Activated T-cell treated with anti-CD3 and anti-CD28 coated beads for 24 hours (primary cell): ENCODE measurements at regions not wholly inside any gene's neighbourhood (a gene's known extent, or its start where the extent isn't known, plus 50 kb on each side); places are given as distances from the start of the nearest gene placed in this dataset.

ENCODE experiments used
- DNase-seq: peaks from one replicate; pipeline ENCODE4 v3.0.0-alpha.2; 2020; ENCODE audit warnings: low read depth

DNA sequence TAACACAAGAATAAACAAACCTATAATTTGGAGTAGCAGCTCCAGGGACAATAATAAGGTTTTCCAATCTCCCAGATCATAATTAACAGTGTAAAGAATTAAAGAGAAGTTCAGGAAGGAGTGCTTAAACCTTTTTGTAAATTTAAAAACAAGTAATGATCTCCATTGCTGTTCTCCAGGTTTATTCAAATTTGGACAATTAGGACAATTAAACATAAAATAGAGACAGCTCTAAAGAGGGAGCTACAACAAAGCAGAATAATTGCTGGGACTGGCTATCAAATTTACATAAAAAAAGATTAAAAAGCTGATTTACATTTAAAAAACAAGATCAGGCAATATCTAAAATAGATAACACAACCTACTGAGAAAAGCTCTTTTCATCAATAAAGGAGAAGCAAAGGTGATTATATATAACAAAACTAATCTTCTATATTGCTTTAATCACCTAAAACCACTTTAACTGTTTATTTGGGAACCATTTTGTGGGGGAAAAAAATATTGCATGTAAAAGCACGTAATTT is 80.1 kb upstream of the CREB1 start:
- DNase-seq = no peak

DNA sequence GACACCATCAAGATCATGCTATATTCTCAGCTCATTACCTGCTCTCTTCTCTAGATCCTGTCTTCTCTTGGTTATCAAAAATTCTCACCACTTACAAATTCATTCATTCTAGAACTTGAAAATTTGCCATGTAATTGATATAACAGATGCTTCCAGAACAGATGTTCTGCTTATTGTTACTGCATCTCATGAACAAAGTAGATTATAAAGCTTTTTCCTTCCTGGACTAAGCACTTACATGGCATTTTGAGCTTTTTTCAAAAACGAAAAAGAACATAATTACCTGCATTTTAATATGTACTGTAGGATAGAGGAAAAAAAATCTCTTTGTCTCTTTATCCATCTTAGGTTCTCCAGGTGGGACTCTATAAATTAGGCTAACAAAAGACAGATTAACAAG is 79.6 kb upstream of the CREB1 start:
- DNase-seq = no peak

DNA sequence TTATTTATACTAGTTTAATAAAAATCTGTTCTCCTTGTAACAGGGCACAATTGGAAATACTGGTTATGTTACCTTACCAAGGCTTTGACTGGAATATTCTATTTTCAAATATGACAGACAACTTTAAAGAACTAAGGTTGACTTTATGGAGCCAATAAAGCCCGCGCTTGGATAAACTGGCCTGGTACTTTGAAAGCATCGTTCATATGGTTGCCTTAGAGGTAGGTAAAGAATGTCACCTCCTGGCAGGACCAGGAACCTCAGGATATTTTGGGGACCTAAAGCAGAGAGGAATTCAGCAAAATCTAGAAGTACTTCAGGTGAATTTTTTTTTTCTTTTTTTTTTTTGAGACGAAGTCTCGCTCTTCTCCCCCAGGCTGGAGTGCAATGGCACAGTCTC is 71.2 kb upstream of the CREB1 start:
- no peak for DNase-seq

DNA sequence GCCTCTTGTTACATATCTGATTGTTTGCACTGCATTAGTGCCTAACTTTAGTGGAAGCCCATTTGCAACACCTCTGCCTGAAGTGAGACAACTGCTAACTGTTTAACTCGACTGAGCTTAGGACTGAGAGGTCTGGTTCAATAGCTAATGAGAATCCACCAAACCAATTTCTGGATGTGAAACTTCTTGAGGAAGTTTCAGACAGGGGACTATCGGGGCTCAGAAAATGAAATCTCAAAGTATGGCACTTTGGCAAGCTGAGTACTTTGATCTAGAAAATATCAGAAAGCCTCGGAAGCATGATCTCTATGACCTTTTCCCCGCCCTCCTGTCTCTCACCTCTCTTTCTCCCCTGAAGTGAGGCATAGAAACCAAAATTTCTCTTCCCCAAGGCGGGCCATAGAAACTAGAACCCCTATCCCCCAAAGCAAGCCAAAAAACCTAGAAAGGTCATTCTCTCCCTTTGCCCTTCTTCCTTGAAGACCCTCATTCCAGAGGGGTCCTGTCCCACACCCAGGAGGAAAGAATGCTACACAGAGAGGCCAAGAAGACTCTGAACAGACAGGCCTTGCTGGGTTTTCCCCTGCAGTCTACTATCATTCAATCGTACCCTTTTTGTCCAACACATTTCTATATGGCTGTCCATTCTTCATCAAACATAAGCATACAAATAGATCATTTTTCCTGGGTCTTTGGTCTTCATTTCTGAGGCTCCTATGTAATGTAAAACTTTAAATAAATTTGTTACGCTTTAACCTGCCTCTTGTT is 69.6 kb upstream of the CREB1 start:
- DNase-seq = no peak

DNA sequence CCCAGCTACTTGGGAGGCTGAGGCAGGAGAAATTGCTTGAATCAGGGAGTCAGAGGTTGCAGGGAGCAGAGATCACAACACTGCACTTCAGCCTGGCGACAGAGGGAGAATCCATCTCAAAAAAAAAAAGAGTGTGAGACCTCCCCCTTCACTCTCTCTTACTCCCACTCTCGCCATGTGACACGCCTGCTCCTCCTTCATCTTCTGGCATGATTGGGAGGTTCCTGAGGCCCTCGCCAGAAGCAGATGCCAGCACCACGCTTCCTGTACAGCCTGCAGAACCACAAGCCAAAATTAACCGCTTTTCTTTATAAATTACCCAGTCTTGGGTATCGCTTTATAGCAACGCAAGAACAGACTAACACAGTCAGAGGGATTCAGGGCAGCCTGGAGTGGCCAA is 66.3 kb upstream of the CREB1 start:
- DNase-seq = no peak

DNA sequence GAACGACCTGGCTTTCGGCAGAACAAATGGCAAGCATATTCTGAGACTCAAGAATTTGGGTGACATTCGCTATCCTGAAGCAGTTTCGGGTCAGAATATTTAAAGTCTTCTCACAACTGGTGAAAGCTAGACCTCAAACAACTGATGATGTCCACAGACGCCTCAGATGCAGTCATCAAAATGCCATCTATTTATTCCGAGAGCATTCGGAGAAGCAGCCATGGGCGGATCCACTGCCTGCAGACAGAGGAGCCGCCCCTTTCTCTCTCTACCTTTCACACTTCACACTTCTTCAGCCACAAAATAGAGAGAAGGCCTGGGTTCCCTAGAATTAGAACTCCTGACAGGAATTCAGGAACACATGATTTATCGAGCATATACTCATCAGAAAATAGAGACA is 65.8 kb upstream of the CREB1 start:
- DNase-seq = no peak

DNA sequence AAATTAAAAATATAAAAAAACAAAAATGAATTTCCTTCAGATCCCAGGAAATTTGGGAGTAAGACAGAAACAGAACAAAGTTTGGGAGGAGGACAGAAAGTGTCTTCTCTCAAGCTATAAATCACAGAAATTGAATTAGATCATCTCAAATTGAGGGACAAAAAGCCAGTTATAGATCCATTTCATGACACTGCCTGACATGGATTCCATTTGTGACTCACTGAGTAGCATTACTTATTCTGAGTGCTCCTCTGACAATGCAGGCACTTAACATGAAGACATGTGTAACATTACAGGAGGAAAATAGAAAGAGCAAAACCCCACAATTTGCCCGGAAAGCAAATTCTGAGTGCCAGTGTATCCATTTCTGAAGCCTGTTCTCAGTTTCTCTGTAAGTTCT is 63.9 kb upstream of the CREB1 start:
- DNase-seq = no peak

DNA sequence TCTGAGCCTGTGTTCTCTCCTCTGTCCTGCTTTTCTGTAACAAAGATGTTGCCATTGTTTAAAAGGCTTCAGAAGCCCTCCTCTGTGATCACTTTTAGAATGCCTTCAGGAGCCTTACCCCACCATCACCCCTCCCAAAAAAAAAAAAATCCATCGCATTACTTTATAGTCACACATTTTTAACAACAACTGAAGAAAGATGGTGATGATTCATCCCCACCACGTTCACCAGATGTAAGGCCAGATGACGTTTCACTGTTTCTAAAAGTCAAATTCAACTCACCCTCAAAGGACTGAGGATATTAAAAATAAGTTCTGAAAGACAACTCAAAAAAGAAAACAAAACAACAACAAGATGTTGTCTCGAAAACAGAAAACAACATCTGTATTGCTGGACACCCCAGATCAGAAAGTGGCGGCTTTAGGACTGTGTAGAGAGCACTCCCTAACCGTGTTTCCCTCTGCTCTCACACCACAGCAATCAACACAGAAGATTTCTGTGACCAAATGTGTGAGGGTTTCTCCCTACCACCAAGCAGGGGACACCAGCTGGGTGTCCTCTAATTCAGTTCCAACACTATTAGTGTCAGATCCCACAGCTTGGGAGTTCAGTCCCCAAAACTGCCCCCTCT is 61.9 kb upstream of the CREB1 start:
- no peak for DNase-seq

DNA sequence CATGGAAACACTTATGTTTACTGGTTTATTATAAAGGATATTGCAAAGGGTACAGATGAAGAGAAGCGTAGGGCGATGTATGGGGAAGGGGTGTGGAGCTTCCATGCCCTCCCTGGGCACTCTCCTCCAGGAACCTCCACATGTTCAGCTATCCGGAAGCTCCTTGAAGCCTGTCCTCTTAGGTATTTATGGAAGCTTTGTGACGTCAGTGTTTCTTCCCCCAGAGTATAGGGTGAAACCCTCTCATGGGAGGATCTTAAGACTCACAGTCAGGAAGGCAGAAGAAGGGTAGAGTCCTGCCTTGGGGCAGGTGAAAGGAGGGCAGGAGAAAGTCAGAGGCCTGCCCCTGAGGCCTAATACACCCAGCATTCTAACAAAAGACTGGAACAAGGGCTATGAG is 61.3 kb upstream of the CREB1 start:
- no peak for DNase-seq

DNA sequence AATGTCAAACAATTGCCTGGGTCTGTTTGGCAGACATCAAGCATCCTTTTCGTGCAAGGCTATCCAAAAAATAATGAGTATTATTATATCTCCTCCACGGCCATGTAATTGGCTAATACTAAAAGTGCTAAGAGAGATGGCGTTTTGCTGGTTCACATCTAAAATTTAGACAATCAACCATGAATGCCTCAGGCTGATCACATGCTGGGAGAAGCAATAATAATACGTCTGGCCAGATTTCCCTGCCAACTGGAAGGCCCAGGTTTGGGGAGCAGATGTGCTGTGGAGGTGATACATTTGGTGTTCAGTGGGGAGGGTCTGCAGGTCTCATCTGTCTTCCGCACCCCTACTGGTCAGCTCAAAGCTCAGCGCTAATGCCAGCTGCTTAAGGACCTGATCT is 60.3 kb upstream of the CREB1 start:
- DNase-seq = no peak

DNA sequence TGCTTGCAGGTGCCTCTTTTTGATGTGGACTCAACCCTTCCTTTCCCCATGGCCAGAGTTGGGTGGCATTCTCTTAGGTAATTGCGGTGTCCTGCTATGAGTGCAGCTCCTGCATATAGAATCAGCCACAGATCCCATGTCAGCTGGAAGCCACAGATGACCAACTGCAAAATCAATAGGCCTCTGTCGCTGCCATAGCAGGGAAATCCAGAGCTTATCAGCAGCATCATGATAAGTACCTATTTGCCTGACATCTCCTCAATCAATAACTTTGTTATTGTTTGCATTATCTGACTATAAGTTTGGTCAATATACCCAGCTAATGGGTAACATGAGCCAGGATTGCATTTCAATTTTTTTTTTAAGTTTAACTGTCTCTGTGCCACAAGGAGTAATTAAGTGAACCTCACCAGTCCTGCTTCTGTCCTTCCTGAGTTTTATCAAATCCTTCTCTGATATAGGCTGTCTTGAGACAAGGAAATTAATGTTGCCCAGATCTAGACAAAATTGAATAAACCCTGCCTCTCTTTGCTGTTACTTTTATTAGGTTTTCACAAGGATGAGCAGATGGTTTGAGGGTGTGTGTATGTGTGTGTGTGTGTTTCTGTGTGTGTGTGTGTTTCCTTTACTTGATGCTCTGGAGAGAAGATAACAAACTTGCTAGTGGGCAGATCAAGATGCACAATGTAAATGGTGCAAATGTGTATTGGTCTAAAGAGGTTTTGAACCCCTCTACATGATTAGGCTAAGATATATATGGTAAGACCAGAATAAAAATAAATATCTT is 59.6 kb upstream of the CREB1 start:
- no peak for DNase-seq

DNA sequence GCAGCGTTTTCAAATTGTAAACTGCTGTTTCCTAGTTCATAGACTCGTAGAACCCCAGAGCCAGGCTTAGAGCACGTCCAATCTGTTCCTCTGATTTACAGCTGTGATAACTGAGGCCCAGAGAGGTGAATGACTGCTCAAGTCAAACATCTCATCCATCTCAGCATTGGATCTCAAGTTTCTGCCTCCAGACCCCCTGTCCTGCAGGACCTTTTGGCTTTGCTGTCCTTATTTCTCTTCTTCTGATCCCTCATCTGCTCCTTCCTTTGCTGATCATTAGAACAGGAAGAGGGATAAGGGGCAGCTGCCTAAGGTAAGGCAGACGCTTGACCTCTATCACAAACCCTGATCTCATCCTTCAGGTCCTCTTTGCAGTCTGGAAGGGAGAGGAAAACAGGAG is 58.5 kb upstream of the CREB1 start:
- DNase-seq = no peak

DNA sequence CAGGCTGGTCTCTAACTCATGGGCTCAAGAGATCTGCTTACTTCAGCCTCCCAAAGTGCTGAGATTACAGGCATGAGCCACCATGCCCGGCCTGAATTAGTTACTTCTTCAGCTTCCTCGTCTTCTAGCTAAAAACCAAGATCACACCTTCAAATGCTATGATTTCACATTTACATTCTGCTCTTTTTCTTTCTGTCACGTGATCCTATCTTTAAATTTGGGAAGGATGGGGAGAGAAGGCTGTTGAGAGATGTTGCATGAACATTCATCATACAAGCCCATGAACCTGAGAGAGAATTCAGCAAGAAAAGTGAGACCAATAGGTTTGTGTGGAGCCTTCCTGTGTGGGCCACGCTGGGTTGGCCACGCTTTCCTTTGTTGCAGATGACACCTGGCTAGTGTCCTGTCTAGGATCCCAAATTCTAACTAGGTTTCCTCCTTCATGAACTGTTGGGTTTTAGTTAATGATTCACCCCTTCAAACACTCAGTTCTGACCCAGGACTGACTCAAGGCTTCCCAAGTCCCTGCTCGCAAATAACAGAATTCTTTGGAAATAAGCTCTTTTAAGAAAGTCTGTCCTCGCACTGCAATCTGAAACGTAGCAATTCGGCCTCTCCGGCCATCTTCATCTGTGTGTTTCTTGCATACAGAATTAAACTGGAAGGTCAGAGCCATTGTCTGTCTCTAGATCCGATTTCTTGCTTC is 57.3 kb upstream of the CREB1 start:
- DNase-seq = no peak

DNA sequence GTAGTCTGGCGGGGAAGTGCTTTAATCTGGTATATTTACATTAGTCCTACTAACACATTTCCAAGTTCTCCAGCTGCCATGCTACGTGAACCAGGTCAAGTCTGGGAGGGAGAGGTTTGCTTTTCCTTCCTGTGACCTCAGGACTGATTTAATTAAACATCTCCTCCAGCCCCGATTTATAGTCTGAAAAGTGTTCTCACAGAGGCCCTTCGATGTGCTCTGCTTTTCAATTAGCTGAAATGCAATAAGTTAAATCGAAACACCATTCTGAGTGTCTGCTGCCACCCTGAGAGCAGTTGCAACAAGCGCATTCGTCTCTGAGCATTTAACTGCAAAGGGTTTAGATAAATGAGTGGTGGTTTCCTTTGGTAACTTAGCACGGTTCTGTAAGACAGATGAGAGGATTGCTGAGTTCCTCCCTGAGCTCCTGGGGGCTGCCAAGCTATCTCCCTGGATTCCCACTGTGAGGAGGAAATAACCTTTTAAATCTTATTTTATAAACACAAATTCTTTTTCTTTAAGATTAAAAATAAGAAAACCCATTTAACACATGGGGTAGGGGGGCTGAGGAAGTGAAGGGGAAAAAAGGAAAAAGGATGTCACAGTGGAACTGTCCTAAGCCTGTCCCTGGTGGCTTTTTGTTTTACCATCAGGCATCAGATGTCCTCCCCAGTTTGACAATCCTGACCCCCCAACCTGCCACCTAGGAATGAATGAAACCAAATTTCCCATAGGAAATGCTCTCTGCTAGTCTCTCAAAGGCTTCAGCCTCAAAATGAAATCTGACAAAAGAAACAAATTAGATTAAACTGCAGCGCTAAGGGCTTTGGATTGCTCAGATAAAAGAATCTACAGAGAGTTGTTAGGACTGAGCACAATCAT is 56.5 kb upstream of the CREB1 start:
- DNase-seq = peak; percentile 28

DNA sequence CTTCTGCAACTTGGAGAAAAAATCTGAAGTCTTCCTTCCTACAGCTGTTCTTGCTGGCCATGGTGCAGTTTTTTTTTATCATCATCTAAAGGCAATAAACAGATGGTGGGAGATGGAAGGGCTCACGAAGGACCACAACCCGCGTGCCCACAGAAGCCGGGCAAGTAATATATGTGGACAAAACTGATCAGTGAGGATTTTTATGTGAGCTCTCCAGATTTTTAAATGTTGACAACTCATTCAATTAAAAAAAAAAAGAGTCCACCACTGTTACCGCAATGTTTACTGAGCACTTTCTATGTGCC is 55.9 kb upstream of the CREB1 start:
- no peak for DNase-seq

DNA sequence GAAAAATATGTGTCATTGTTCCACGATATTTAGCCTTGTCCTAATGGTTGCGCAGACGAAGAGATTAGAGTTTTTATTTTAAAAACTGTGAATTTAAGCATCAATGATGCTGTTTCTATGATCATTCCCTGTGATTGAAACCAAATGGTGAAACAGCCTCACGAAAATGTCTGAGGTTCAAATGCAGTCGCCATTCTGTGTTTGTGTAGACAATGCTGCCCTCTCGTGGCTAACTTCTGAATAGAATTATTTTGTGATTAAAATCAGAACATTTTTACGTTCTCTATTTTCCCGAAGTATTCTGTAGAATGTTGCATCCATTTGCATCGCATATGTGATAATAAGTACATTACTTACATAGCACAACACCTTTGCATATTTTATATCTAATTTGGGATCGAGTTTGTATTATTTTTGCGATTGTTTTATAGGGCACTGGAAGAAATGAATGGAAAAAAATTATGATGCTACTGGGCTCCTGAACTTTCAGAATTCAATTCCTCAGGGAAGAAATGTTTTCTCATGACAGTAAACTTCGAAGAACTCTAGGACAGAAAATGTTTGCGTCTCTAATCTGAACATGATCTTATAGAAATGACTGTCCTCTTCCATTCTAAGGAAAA is 54.8 kb upstream of the CREB1 start:
- peak; percentile 23 for DNase-seq

DNA sequence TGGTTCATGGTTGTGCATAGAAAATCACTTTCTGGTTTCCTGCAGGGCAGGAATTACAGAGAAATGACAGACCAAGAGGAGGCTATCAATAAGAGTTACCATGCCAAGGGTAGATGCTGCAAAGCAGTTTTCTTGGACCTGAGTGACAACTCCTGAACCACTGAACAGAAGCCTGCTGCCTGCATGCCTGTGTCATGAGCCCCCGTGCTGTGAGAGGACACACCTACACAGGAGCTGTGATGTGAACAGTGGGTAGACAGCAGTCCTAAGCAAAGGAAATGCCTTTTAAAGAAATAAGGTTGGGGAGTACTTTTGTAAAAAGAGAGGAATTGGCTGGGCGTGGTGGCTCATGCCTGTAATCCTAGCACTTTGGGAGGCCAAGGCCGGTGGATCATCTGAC is 54.2 kb upstream of the CREB1 start:
- no peak for DNase-seq

DNA sequence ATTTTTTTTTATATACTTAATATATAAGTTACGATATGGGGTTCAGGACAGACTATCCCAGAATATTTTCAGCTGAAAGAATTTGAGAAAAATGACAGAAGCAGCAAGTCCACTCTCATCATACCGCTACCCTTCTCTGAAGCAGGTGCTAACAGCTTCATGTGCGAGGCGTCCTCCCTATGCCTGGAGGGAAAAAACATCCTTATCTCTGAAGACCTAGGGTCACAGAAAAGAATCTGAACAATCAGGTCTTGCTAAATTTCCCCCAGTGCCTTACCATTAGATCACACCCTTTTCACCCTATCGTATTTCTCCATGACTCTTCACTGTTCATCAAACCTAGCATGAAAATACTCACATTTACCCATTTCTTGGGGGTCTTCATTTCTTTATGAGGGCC is 51.9 kb upstream of the CREB1 start:
- DNase-seq = no peak

DNA sequence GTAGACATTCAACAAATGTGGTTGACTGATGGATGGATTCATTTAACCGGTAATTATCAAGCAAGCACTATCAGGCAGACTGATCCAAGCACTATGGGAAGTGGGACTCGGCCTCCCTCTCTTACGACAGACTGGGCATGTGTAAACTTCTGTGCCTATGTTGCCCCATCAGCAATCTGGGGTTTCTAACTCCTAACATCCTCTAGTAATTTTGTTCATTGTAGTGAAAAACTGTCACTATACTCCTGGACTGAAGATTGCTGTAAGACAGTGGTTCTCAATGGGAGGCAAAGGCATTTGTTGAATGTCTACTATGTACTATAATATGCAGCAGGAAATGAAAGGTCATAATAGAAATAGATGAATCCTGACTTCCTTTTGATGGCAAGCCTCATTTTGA is 51.2 kb upstream of the CREB1 start:
- no peak for DNase-seq

DNA sequence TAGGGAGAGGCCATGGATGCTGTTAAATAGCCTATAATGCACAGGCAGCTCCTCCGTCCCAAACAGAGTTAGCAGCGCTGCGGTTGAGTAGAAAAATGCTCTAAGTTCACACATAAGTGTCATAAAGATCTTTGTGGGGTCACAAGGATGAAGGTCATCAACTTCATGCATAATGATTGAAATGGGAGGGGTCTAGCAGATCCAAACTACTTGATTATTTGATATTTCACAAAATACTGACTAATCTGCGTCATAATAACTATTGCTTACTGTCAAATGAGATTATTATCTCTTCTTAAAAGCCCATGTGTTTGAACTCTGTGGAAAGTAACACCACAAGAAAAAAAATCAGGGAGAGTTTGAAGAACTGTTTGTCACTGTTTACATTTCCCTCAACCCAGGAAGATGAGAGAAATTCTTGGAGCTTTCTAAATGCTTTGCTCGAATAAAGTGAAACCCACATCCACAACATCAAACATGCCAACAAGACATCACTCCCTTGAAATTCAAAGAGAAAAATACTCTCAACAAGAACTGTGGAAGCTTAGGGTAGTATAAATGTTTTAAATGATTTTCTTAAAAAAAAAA is 50.5 kb upstream of the CREB1 start:
- DNase-seq = no peak
